ENCODE measurements at regions not wholly inside any gene's neighbourhood (a gene's known extent, or its start where the extent isn't known, plus 50 kb on each side); places are given as distances from the start of the nearest gene placed in this dataset.

- TF ChIP-seq EZH2 (IDR thresholded peaks at IDR 0.05): no peak
- no peak for TF ChIP-seq POLR2AphosphoS5 (IDR thresholded peaks at IDR 0.05; ENCODE audit: borderline replicate concordance, low read depth, low read length)
These were observed 150.3 kb downstream of the SLITRK5 start for GRCh38 chr13:87821512-87821911.
